WTC11 (cell line): ENCODE measurements at regions not wholly inside any gene's neighbourhood (a gene's known extent, or its start where the extent isn't known, plus 50 kb on each side); places are given as distances from the start of the nearest gene placed in this dataset.

ENCODE experiments used
- CDX4 ChIP-seq: fragments of 250-450 bp; sonication (Bioruptor Pico); IDR thresholded peaks from 2 replicates; pipeline ENCODE4 v1.9.0; 2021; ENCODE audit warnings: moderate library complexity, mild to moderate bottlenecking, inconsistent platforms, borderline replicate concordance
- CTCF ChIP-seq: fragments of 200-600 bp; IDR thresholded peaks from 2 replicates; pipeline ENCODE4 v1.8.0; 2022; ENCODE audit warnings: antibody characterized with exemption
- E2F5 ChIP-seq: sonication (generic); formaldehyde crosslinking; IDR thresholded peaks from 2 replicates; pipeline ENCODE4 v1.8.1; 2022; ENCODE audit warnings: mild to moderate bottlenecking, moderate library complexity, missing genetic modification reagents
- HMGXB4 ChIP-seq: sonication (generic); formaldehyde crosslinking; IDR thresholded peaks from 2 replicates; pipeline ENCODE4 v1.8.1; 2023; ENCODE audit warnings: mild to moderate bottlenecking, moderate library complexity, missing genetic modification reagents
- IRF2 ChIP-seq: sonication (generic); formaldehyde crosslinking; IDR thresholded peaks from 2 replicates; pipeline ENCODE4 v1.8.0; 2022; ENCODE audit warnings: low read depth, missing genetic modification reagents, borderline replicate concordance
- TEAD4 ChIP-seq: sonication (generic); formaldehyde crosslinking; IDR thresholded peaks from 2 replicates; pipeline ENCODE4 v1.8.0; 2022; ENCODE audit warnings: mild to moderate bottlenecking, missing genetic modification reagents
- USF1 ChIP-seq: sonication (generic); formaldehyde crosslinking; IDR thresholded peaks from 2 replicates; pipeline ENCODE4 v1.8.0; 2022; ENCODE audit warnings: mild to moderate bottlenecking, missing genetic modification reagents
- ZBTB43 ChIP-seq: sonication (generic); formaldehyde crosslinking; IDR thresholded peaks from 2 replicates; pipeline ENCODE4 v1.8.1; 2023; ENCODE audit warnings: mild to moderate bottlenecking, missing genetic modification reagents
- ZNF317 ChIP-seq: sonication (generic); formaldehyde crosslinking; IDR thresholded peaks from 2 replicates; pipeline ENCODE4 v1.8.1; 2023; ENCODE audit warnings: low read depth, mild to moderate bottlenecking, moderate library complexity, missing genetic modification reagents, borderline replicate concordance

- no peak for TF ChIP-seq CTCF
- TF ChIP-seq IRF2, result no peak
- no peak for TF ChIP-seq E2F5 (CRISPR knock-in tag)
- TF ChIP-seq ZBTB43, result no peak
- TF ChIP-seq ZNF317 (CRISPR knock-in tag), result no peak
- TF ChIP-seq HMGXB4, result no peak
- TF ChIP-seq USF1 (CRISPR knock-in tag), result no peak
- TF ChIP-seq TEAD4, result no peak
- no peak for TF ChIP-seq CDX4
These were observed 708.4 kb upstream of the EPHA7 start for GRCh38 chr6:94127716-94128115.
